HL-60/S4 treated with phorbol 12-myristate 13-acetate at 8.2 ng/mL for 4 days and 3 days (cell line): ENCODE measurements at regions not wholly inside any gene's neighbourhood (a gene's known extent, or its start where the extent isn't known, plus 50 kb on each side); places are given as distances from the start of the nearest gene placed in this dataset.
"Not testable (repeated sequence)": the region's sequence is repeated elsewhere in the genome, so short reads cannot be mapped to it uniquely, and the experiment has no call there.

ENCODE experiments used
- in situ Hi-C: fragments of 300-500 bp; cut with MboI; formaldehyde crosslinking; loops from 2 replicates; pipeline ENCODE4 v1.15.0; 2022; ENCODE audit warnings: low sequenced_read_pairs

DNA sequence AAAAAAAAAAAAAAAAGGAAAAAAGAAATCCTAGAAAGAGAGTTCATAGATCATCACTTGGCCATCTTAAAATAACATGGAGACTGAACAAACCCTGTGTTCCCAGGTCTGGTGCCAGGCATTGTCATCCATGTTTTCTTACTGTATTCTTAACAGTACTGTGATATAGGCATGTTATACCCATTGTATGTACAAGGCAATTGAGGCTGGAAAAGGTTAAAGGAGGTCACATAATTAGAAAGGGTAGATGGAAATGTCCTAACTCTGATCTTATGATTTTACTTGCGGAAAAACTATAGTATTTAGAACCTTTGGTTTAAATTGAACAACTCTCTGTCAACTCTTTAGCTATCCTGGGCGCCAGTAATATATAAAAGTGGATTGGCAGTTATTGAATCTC lies 478.2 kb upstream of the RGS6 start:
- in situ Hi-C loops = no loop called here

- in situ Hi-C loops = no loop called here
Measured at GRCh38 chr14:71454513-71455332, 477.5 kb upstream of the RGS6 start.

GRCh38 chr14:71460091-71460490 lies 472.1 kb upstream of the RGS6 start:
- in situ Hi-C loops = no loop called here

GRCh38 chr14:71461617-71462016 lies 470.6 kb upstream of the RGS6 start:
- in situ Hi-C loops = not testable (repeated sequence)

DNA sequence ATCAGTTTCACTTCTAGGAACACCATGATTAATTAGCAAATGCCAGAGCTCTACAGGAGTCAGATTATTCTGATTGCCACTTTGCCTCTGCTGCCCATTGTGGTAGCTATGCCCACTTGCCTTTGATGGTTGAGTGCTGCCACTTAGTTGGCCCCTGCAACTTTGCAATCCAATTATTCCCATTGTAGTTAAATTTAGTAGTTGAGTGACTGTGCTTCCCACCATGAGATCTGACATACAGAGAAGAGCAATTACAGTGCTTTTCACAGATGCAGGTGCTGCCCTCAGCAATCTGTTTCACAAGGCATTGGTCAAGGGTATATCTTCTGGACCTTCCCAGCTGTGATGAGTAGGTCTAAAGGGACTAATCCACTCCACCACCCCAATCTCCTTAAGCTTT lies 468.4 kb upstream of the RGS6 start:
- in situ Hi-C loops = no loop called here

GRCh38 chr14:71464840-71465239 lies 467.4 kb upstream of the RGS6 start:
- in situ Hi-C loops = no loop called here

- in situ Hi-C loops = no loop called here
Measured at GRCh38 chr14:71465316-71465715, 466.9 kb upstream of the RGS6 start.

- in situ Hi-C loops = no loop called here
Measured at GRCh38 chr14:71466251-71466650, 466.0 kb upstream of the RGS6 start.

DNA sequence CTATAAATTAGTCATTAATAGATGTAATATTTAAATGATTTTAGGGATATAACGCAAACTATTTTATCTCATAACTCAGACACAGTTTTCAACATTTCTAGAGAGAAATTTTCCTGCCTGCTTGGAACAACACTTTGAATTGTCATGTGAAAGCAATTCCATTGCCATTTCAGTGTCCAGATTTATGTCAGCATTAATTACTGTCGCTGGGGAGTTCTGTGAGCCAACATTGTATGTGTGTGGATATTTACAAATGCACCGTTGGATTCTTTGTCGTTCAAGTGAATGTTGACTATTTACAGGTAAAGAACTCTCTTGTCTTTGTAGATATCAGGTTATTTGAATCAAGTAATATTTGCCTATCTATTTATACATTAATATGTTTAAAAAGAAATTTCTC lies 465.3 kb upstream of the RGS6 start:
- in situ Hi-C loops = no loop called here

GRCh38 chr14:71467361-71467811 lies 464.8 kb upstream of the RGS6 start:
- in situ Hi-C loops = no loop called here

DNA sequence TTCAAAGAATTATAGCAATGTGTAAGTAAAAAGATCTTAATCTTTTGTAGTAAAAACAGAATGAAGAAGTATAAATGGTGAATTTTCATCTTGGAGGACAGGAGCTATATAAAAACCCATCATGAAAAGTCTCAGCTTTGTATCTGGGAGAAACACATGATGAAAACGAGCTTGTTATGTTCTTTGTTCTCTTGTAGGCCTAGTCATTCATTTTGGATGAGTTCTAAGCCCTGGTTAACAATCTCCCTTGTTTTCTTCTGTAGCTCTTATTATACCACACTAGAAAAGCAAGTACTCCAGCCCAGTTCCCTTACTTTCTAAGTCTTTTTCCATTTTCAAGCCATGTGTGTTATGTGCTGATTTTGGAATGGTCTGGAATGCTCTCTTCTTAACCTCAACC lies 463.5 kb upstream of the RGS6 start:
- in situ Hi-C loops = no loop called here

GRCh38 chr14:71469643-71470335 lies 462.4 kb upstream of the RGS6 start:
- in situ Hi-C loops = no loop called here

DNA sequence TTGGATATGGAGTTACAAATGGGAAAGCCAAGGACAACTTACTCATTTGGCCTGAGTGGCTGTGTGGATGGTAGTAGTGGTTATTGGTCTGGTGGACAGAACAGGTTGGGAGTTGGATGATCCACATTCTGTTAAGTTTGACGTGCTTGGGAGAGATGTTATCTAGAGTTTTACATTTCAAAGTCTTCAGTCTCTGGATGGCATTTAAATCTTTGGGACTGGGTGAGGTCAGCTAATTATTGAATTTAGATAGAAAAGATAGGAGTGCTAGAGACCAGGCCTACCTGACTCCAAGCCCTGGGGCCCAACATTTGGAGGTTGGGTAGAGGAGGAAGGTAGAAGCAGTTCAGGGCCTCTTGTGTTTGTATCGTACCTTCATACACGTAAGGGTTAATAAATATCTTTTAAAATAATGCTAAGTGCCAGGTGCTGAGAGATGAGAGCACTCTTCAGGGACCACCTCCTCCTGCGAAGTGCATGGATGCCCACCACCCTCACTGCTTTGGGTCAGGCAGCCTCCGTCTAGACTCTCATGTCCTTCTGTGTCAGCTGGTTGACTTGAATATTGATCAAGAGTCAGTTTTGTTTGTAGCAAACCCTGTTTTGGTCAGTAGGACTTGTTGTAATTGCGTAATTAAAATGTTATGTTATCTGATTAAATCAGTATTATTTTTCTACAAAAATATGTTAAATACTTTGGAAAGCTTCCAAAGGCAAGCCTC lies 460.4 kb upstream of the RGS6 start:
- in situ Hi-C loops = no loop called here

DNA sequence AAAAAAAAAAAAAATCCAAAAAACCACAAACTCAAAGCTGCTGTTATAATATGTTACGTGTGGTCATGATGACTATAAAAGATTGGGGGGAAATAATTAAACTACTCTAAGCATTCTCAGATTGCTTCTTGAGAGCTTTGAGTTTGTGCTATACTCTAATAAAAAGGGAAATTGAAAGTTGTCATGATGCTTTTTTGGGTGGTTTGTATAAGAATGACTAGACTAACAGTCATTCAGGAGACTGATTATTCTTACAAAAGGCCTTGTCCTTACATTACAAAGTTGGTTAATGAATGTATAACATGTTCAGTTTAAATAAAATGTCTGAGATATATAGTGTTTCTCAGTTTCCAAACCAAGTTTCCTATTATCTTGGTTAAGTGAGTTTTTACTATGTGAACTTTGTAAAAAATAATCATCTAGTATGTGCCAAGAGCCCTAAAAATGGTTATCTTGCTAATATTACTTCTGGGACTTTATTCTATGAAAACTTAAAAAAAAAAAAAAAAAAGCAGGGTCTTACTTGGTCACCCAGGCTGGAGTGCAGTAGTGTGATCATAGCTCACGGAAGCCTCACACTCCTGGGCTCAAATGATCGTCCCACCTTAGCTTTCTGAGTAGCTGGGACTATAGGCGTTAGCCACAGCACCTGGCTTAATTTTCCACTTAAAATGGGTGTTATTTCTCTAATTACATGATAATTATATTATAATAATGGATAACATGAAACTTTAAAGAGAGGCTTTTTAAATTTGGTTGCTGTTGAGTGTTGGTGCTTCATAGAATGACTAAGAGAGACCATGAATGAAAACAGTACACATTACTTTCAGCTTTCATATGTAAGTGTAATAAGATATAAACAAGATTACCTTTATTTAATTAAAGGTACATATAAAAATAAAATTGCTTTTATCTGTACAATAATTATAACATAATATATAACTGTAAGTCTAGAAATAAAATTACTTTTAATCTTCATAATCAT lies 459.6 kb upstream of the RGS6 start:
- in situ Hi-C loops = no loop called here

DNA sequence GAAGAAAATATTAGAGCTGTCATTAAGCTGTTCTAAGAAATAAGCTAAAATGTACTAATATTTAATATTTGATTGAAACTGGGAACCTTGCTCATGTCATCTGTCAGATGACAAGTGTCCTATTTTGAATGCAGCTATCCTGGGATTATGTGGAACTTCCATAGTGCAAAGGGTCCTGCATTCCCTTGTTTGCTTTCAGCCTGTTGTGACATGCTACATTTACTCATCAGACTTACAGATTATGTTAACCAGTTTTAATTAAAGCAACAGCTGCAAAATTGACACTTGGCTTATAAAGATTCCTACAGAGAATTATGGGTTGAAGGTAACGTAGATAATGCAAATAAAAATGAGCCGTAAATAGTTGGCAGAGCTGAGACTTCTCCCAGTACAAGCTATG lies 458.4 kb upstream of the RGS6 start:
- in situ Hi-C loops = no loop called here

DNA sequence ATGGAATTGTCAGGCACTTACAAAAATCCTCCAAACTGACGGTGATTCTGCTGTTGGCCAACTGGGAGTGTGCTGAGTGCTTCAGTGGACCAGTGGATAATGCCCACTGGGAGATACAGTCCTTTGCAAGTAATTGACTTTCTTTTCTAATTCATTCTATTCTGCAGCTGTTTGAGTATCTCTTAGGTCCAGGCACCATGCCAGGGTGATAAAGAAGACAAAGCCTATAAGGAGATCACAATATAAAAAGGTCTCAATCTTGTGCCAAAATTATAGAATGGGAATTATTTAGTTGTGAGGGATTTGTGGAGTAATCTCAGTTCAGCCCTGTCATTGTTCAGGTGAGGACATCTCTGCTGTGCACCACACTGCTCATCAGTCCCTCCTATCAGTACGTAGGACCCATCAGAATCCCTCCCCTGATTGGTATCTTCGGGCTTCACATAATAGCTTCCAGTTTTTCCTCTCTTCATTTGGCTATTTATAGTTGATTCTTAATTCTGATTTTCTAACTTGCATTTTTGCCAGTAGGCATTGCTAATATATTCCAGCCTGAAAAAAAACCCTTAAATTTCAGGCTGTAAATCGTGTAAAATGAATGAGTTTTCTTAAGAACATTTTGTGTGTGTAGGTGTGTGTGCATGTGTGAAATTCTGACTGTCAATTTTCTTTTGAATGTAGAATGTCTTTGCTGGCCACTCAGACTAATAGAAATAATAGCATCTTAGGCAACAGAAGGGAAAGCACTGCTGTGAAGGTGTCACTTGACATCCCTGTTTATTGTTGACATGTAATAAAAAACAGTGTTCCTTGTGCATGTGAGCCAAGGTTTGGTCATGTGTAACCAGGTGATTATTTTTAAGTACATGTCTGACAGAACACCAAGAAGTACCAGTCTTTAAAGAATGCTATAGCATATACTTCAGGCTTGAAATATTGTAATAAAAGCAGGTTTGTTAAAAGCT lies 457.6 kb upstream of the RGS6 start:
- in situ Hi-C loops = no loop called here

DNA sequence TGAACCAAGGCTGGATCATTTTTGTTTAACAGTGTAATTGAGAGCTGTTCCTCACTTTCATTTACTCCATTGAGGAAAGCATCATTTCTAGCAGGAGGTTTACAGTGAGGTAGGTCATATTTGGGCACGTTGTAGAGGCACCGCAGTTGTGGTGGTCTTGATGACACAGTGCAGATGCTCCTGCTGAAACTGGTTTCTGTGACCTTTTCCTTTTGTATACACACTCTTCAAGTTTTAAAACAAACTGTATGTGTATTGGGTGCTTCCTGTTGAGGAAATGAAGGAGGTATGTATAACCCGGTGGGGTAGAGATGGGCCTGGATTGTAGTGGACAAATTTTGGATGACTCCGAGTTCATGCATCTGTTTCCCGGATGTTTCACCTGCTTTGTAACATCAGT lies 456.3 kb upstream of the RGS6 start:
- in situ Hi-C loops = no loop called here

DNA sequence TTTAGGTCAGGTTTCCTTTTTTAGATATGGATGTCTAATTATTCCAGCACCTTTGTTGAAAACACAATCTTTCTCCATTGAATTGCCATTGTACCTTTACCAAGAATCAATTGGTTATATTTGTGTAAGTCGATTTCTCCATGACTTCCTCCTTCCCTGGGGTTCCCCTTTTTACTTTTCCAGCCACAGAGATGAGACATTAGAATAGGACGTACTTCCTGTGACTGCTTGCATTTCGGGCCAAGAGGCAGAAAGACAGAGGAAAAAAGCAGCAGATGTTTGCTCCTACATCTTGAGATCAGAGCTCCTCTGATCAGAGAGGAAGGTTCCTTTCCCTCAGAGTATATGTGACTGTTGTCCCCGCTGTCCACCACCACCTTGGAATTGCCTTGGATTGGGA lies 453.7 kb upstream of the RGS6 start:
- in situ Hi-C loops = no loop called here

DNA sequence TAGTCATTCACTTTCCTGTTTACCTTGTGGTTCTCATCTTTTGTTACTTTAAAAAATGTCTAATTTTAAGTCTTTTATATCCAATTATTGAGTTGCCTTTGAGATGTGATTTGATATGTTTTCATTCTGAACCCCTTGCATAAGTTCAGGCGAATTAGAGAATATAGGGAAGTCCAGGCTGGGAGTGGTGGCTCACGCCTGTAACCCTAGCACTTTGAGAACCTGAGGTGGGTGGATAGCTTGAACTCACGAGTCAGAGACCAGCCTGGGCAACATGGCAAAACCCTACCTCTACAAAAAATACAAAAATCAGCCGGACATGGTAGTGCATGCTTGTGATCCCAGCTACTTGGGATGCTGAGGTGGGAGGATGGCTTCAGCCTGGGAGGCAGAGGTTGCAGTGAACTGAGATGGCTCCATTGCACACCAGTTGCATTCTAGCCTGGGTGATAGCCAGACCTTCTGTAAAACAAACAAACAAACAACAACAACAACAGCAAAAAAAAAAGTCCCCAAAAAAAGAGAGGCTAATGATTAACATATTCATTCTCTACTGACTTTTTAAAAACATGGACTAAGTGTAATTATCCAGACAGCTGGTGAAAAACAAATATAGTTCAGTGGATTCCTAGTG lies 451.1 kb upstream of the RGS6 start:
- in situ Hi-C loops = no loop called here
